Skeletal muscle satellite cell (primary cell): ENCODE measurements at regions not wholly inside any gene's neighbourhood (a gene's known extent, or its start where the extent isn't known, plus 50 kb on each side); places are given as distances from the start of the nearest gene placed in this dataset. TPM values are rescaled to one million over a fixed set of nuclear protein-coding genes. Genes with fewer than 3 reads are reported as not detected.

ENCODE experiments used
- small RNA-seq: library from RNA; depleted of rRNA; stranded (forward); fragments of <200 nt; gene quantifications from one replicate; pipeline ENCODE3, GENCODE V24; 2012

Small RNAs in the stretch of these regions (small RNA-seq; reads per million reads assigned to genes)
- gene AC138701.2 (not detected), gene IGHD1OR15-1A (not detected), gene IGHD2OR15-2A (not detected), gene IGHD3OR15-3A (not detected), gene IGHD4OR15-4A (not detected), gene IGHD5OR15-5A (not detected), gene RN7SL584P (not detected), gene RNU6-978P (not detected)
